Astrocyte (in vitro differentiated cells and primary cell): ENCODE measurements at regions not wholly inside any gene's neighbourhood (a gene's known extent, or its start where the extent isn't known, plus 50 kb on each side); places are given as distances from the start of the nearest gene placed in this dataset.
"Not testable (repeated sequence)": the region's sequence is repeated elsewhere in the genome, so short reads cannot be mapped to it uniquely, and the experiment has no call there.

Source experiments
- DNase-seq: peaks from one replicate; pipeline ENCODE4 v3.0.0-alpha.2; 2010; ENCODE audit warnings: low read depth
- FAIRE-seq: peaks from 2 replicates; lab custom pipeline; 2011; peaks lifted over from hg19 to GRCh38; lab: Jason Lieb, UNC
- H2AFZ ChIP-seq: 2 replicates; pipeline ENCODE4 v1.6.0; 2012; ENCODE audit warnings: low read depth, low read length, inconsistent platforms
- H3K27ac ChIP-seq: 2 replicates; pipeline ENCODE4 v1.5.1; 2011; ENCODE audit warnings: low read depth, low read length, inconsistent platforms
- H3K27me3 ChIP-seq: 2 replicates; pipeline ENCODE4 v1.6.0; 2011; ENCODE audit warnings: low read length, inconsistent platforms; ENCODE audit not compliant: insufficient read depth
- H3K36me3 ChIP-seq: 2 replicates; pipeline ENCODE4 v1.5.1; 2011; ENCODE audit warnings: low read length, inconsistent platforms; ENCODE audit not compliant: insufficient read depth
- H3K4me1 ChIP-seq: 2 replicates; pipeline ENCODE4 v1.5.1; 2011; ENCODE audit warnings: low read length, inconsistent platforms; ENCODE audit not compliant: insufficient read depth
- H3K4me2 ChIP-seq: 2 replicates; pipeline ENCODE4 v1.6.0; 2012; ENCODE audit warnings: low read length, inconsistent platforms
- H3K4me3 ChIP-seq: 2 replicates; pipeline ENCODE4 v1.5.1; 2011; ENCODE audit warnings: low read depth, mild to moderate bottlenecking, low read length, inconsistent platforms; ENCODE audit not compliant: insufficient read depth
- H3K79me2 ChIP-seq: 2 replicates; pipeline ENCODE4 v1.6.0; 2012; ENCODE audit warnings: mild to moderate bottlenecking, low read length, inconsistent platforms; ENCODE audit not compliant: insufficient read depth
- H3K9ac ChIP-seq: 2 replicates; pipeline ENCODE4 v1.6.0; 2012; ENCODE audit warnings: mild to moderate bottlenecking, low read length, inconsistent platforms
- H3K9me3 ChIP-seq: 2 replicates; pipeline ENCODE4 v1.5.1; 2012; ENCODE audit warnings: low read depth, mild to moderate bottlenecking, low read length, inconsistent platforms; ENCODE audit not compliant: insufficient read depth
- H4K20me1 ChIP-seq: 2 replicates; pipeline ENCODE4 v1.6.0; 2012; ENCODE audit warnings: low read length, inconsistent platforms; ENCODE audit not compliant: insufficient read depth
- H3K27ac Mint-ChIP-seq: one replicate; pipeline ENCODE4 v1.8.0; 2021; ENCODE audit warnings: mild to moderate bottlenecking, mixed read lengths; ENCODE audit not compliant: unreplicated experiment
- H3K27me3 Mint-ChIP-seq: one replicate; pipeline ENCODE4 v1.8.0; 2021; ENCODE audit warnings: low read depth, mixed read lengths; ENCODE audit not compliant: unreplicated experiment
- H3K36me3 Mint-ChIP-seq: one replicate; pipeline ENCODE4 v1.8.0; 2021; ENCODE audit warnings: low read depth, mixed read lengths; ENCODE audit not compliant: unreplicated experiment
- H3K4me1 Mint-ChIP-seq: one replicate; pipeline ENCODE4 v1.8.0; 2021; ENCODE audit warnings: low read depth, mixed read lengths; ENCODE audit not compliant: unreplicated experiment
- H3K4me3 Mint-ChIP-seq: one replicate; pipeline ENCODE4 v1.8.0; 2021; ENCODE audit warnings: mild to moderate bottlenecking, moderate library complexity, mixed read lengths; ENCODE audit not compliant: unreplicated experiment
- H3K9me3 Mint-ChIP-seq: one replicate; pipeline ENCODE4 v1.8.0; 2021; ENCODE audit warnings: mild to moderate bottlenecking, mixed read lengths; ENCODE audit not compliant: unreplicated experiment
- EZH2 ChIP-seq: IDR thresholded peaks from 2 replicates; pipeline ENCODE4 v1.6.1; 2012; ENCODE audit warnings: mild to moderate bottlenecking, low read length, inconsistent platforms; ENCODE audit not compliant: insufficient read depth
- TF ChIP-seq, protein P1 (sequence below): IDR thresholded peaks from 2 replicates; pipeline ENCODE4 v1.5.1; 2011; ENCODE audit warnings: low read depth, mild to moderate bottlenecking, inconsistent platforms, low read length, moderate library complexity; ENCODE audit not compliant: insufficient read depth

DNA sequence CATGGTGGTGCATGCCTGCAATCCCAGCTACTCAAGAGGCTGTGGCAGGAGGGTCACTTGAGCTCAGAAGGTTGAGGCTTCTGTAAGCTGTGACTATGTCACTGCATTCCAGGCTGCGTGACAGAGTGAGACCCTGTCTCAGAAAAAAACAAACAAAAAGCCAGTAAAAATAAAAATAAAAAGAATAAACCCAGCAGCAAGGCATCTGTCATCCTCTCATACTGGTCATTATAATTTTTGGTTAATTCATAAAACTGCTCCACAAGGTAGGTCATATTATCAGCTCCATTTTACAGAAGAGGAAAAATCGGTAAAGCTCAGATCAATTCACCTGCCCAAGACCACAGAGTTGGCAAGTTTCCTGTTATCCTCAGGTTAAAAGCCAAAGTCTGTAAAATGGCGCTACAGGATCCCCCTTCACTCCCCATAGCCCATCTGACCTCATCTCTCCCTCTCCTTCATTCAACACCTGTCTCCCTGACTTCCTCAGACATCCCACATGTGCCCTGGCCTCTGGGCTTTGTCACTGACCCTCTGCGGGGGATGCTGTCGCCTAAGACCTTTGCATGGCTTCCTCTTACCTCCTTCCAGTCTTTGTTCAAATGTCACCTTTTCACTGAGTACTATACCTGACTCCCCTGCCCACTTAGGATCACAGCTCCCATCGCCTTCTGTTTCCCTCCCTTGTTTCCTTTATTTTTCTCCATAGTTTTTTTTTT is 213.2 kb upstream of the ZNF217 start:
- H4K20me1 ChIP-seq = no peaks in the 10 kb centered on the region
- no peak overlapping the region for H2AFZ ChIP-seq
- no peaks in the 10 kb centered on the region for H3K36me3 ChIP-seq
- H3K4me3 ChIP-seq = no peak overlapping the region
- no peak overlapping the region for H3K9ac ChIP-seq
- Mint-ChIP-seq H3K27me3 (no peaks in the 10 kb centered on the region), H3K4me3 (no peak overlapping the region), H3K27ac (no peak overlapping the region), H3K36me3 (no peaks in the 10 kb centered on the region), H3K9me3 (no peaks in the 10 kb centered on the region), H3K4me1 (peaks cover 1% of the 10 kb centered on the region)
- H3K79me2 ChIP-seq = no peaks in the 10 kb centered on the region
- no peaks in the 10 kb centered on the region for H3K27me3 ChIP-seq
- TF ChIP-seq EZH2 = no peak
- TF ChIP-seq, protein P1, sequence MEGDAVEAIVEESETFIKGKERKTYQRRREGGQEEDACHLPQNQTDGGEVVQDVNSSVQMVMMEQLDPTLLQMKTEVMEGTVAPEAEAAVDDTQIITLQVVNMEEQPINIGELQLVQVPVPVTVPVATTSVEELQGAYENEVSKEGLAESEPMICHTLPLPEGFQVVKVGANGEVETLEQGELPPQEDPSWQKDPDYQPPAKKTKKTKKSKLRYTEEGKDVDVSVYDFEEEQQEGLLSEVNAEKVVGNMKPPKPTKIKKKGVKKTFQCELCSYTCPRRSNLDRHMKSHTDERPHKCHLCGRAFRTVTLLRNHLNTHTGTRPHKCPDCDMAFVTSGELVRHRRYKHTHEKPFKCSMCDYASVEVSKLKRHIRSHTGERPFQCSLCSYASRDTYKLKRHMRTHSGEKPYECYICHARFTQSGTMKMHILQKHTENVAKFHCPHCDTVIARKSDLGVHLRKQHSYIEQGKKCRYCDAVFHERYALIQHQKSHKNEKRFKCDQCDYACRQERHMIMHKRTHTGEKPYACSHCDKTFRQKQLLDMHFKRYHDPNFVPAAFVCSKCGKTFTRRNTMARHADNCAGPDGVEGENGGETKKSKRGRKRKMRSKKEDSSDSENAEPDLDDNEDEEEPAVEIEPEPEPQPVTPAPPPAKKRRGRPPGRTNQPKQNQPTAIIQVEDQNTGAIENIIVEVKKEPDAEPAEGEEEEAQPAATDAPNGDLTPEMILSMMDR = no peak
- no peaks in the 10 kb centered on the region for H3K9me3 ChIP-seq
- H3K27ac ChIP-seq = no peak overlapping the region
- peaks cover 9% of the 10 kb centered on the region for H3K4me1 ChIP-seq
- no peak overlapping the region for H3K4me2 ChIP-seq
- no peak for DNase-seq
- FAIRE-seq = no peak

DNA sequence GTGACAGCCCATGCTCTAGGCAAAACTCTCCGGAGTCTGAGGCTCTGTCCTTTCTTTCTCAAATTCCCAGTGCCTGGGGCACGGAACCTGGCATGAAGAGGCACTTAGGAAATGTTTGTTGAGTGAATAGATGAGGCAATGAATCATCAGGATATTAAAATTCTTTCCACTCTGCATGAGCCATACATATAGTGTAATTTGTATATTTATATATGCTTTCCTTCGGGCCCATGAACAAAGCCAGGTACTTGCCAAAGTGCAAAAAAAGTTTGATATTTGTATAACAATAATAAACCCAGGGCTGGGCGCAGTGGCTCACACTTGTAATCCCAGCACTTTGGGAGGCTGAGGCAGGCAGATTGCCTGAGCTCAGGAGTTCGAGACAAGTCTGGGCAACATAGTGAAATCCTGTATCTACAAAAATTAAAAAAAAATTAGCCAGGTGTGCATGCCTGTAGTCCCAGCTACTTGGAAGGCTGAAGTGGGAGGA is 212.3 kb upstream of the ZNF217 start:
- H3K4me3 Mint-ChIP-seq = no peak overlapping the region
- no peak overlapping the region for H2AFZ ChIP-seq
- no peaks in the 10 kb centered on the region for H3K27me3 Mint-ChIP-seq
- peaks cover 9% of the 10 kb centered on the region for H3K4me1 ChIP-seq
- peaks cover 1% of the 10 kb centered on the region for H3K4me1 Mint-ChIP-seq
- no peaks in the 10 kb centered on the region for H3K9me3 Mint-ChIP-seq
- DNase-seq = peak; percentile 70
- H3K27me3 ChIP-seq = no peaks in the 10 kb centered on the region
- peak overlapping the region; percentile 65 for H3K27ac ChIP-seq
- no peak overlapping the region for H3K4me3 ChIP-seq
- no peaks in the 10 kb centered on the region for H3K79me2 ChIP-seq
- no peak for FAIRE-seq
- no peaks in the 10 kb centered on the region for H4K20me1 ChIP-seq
- no peak for TF ChIP-seq EZH2
- no peaks in the 10 kb centered on the region for H3K9me3 ChIP-seq
- H3K27ac Mint-ChIP-seq = no peak overlapping the region
- no peaks in the 10 kb centered on the region for H3K36me3 ChIP-seq
- H3K4me2 ChIP-seq = peak overlapping the region; percentile 15
- H3K36me3 Mint-ChIP-seq = no peaks in the 10 kb centered on the region
- peak overlapping the region; percentile 67 for H3K9ac ChIP-seq

DNA sequence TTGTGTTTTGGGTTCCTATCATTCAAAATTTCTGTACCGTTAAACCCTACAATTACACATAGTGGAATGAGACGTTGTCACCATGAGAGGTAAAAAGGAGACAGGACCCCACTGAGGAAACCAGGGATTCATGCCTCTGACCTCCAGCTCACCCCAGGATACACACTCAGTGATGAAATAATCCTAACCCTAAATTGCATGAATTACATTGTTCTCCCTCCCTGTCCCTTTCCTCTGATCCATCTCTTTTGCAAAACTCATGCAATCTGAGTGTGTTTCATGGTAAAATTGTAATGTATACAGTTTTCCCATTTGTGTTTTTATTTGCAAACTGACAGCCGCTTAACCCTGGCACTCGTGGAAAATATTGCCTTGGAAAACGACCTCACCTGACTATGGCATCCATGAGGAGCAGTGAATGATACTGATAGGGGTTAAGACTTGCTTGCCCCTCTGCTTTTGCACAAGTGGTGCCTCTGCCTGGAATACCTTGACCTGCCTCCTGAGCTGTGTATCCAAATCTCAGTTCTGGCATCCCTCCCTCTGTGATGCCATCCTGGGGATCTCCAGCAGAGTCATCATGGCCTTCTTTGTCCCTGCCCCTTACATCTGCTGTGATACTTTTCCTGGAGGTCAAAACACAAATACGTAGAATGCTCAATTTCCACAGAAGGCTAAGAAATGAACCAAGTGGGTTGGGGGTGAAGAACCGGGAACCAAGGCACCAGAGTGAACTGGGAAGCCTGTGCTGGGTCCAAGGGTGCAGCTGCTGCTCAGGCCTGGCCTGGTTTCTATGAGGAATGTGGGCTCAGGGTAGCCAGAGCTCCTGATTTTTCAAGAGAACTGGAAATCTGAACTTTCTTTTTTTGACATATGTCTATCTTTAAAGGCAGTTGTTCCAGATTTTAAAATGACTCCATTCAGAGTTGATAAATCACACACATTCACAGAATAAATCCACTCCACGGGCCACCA is 211.6 kb upstream of the ZNF217 start:
- H3K4me1 ChIP-seq = peaks cover 9% of the 10 kb centered on the region
- H3K4me1 Mint-ChIP-seq = peaks cover 1% of the 10 kb centered on the region
- no peak overlapping the region for H2AFZ ChIP-seq
- H3K36me3 ChIP-seq = no peaks in the 10 kb centered on the region
- no peaks in the 10 kb centered on the region for H3K79me2 ChIP-seq
- FAIRE-seq = no peak
- peak overlapping the region; percentile 15 for H3K4me2 ChIP-seq
- H3K9me3 Mint-ChIP-seq = no peaks in the 10 kb centered on the region
- no peaks in the 10 kb centered on the region for H4K20me1 ChIP-seq
- H3K4me3 ChIP-seq = no peak overlapping the region
- peak overlapping the region; percentile 65 for H3K27ac ChIP-seq
- H3K9ac ChIP-seq = peak overlapping the region; percentile 67
- H3K27me3 ChIP-seq = no peaks in the 10 kb centered on the region
- H3K27me3 Mint-ChIP-seq = no peaks in the 10 kb centered on the region
- H3K36me3 Mint-ChIP-seq = no peaks in the 10 kb centered on the region
- H3K27ac Mint-ChIP-seq = no peak overlapping the region
- no peak for TF ChIP-seq EZH2
- TF ChIP-seq, protein P1 = no peak
- no peak for DNase-seq
- no peak overlapping the region for H3K4me3 Mint-ChIP-seq
- no peaks in the 10 kb centered on the region for H3K9me3 ChIP-seq

DNA sequence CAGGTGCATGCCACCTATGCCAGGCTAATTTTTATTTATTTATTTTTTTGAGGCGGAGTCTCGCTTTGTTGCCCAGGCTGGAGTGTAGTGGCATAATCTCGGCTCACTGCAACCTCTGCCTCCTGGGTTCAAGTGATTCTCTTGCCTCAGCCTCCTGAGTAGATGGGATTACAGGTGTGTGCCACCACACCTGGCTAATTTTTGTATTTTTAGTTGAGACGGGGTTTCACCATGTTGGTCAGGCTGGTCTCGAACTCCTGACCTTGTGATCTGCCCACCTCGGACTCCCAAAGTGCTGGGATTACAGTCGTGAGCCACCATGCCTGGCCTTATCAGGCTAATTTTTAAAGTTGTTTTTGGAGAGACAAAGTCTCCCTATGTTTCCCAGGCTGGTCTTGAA is 210.7 kb upstream of the ZNF217 start:
- H3K36me3 ChIP-seq, H3K4me3 Mint-ChIP-seq, H3K9me3 ChIP-seq, H3K4me3 ChIP-seq, H3K4me1 ChIP-seq, H3K27ac Mint-ChIP-seq, H3K9me3 Mint-ChIP-seq, DNase-seq, H3K9ac ChIP-seq, H3K4me2 ChIP-seq, H3K27ac ChIP-seq, H4K20me1 ChIP-seq, H3K4me1 Mint-ChIP-seq, H2AFZ ChIP-seq, H3K36me3 Mint-ChIP-seq, H3K79me2 ChIP-seq, H3K27me3 ChIP-seq, H3K27me3 Mint-ChIP-seq, FAIRE-seq: not testable (repeated sequence)
